ENCODE measurements at regions not wholly inside any gene's neighbourhood (a gene's known extent, or its start where the extent isn't known, plus 50 kb on each side); places are given as distances from the start of the nearest gene placed in this dataset.

DNA sequence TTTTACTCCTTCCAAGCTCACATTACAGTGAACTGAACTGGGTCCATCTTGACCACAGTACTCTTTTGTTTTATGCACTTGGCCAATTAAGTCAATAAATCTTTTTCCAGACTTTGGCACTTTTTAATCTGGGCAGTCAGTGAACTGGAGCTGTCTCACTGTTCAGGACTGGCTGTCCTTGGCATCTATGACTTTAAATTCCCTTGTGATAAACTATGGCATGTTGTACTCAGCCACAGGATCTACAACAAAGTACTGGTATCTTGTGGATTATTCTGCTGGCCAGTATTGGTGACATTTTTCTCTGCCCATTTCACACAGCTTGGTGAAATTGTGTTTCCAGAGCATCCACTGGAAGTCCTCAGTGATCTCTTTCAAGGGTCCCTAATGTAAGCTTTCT is 1144.8 kb upstream of the SEMA6A start:
- Histone ChIP-seq H3K27ac (ENCODE audit: control insufficient read depth, insufficient read depth) (no peak overlapping the region), H3K4me2 (ENCODE audit: control insufficient read depth, insufficient read depth) (no peak overlapping the region), H3K27me3 (replicated peaks in 1 of 2; ENCODE audit: control insufficient read depth in 2 of 2, insufficient read depth in 2 of 2, low read length in 1 of 2) (no peaks in the 10 kb centered on the region), H3K79me2 (ENCODE audit: control insufficient read depth, insufficient read depth, low read length) (no peaks in the 10 kb centered on the region), H3K36me3 (ENCODE audit: control insufficient read depth in 2 of 2, insufficient read depth in 2 of 2, low read length in 1 of 2) (no peaks in the 10 kb centered on the region), H3K9ac (ENCODE audit: control insufficient read depth, insufficient read depth, low read length) (no peak overlapping the region), H3K4me3 (no peak overlapping the region), H4K20me1 (ENCODE audit: control insufficient read depth, insufficient read depth) (no peaks in the 10 kb centered on the region), H3K4me1 (ENCODE audit: control insufficient read depth, insufficient read depth, low read length) (no peaks in the 10 kb centered on the region), H3K9me3 (replicated peaks; ENCODE audit: control insufficient read depth, insufficient read depth, low read length) (no peaks in the 10 kb centered on the region), H2AFZ (ENCODE audit: control insufficient read depth, low read depth, low read length) (no peak overlapping the region)
- ChIA-PET POLR2A (no interaction called here), RAD21 (ENCODE audit: unreplicated experiment) (no interaction called here), CTCF (no interaction called here), SMC1A (ENCODE audit: uncharacterized antibody, unreplicated experiment) (no interaction called here)
- FAIRE-seq (no peak), DNase-seq (ENCODE audit: low read depth, low spot score) (no peak), ATAC-seq (no peak)
- BruUV-seq (replicated peaks): no TSS peak
- in situ Hi-C loops (cut with MboI): no loop called here
- TF ChIP-seq NBN (IDR thresholded peaks at IDR 0.05): no peak
- no peak for TF ChIP-seq LARP7 (IDR thresholded peaks at IDR 0.05)
- no peak for TF ChIP-seq NRF1 (conservative IDR thresholded peaks at IDR 0.05; ENCODE audit: low read depth, low read length)
- no peak for TF ChIP-seq MEF2B (IDR thresholded peaks at IDR 0.05; ENCODE audit: partially characterized antibody, poor library complexity, severe bottlenecking)
- no peak for TF ChIP-seq NR2C1 (IDR thresholded peaks at IDR 0.05)
- no peak for TF ChIP-seq BMI1 (IDR thresholded peaks at IDR 0.05; ENCODE audit: borderline replicate concordance)
- TF ChIP-seq IRF4 (IDR thresholded peaks at IDR 0.05; ENCODE audit: low read depth, low read length): no peak
- TF ChIP-seq ZNF24 (IDR thresholded peaks at IDR 0.05): no peak
- TF ChIP-seq, protein P1, sequence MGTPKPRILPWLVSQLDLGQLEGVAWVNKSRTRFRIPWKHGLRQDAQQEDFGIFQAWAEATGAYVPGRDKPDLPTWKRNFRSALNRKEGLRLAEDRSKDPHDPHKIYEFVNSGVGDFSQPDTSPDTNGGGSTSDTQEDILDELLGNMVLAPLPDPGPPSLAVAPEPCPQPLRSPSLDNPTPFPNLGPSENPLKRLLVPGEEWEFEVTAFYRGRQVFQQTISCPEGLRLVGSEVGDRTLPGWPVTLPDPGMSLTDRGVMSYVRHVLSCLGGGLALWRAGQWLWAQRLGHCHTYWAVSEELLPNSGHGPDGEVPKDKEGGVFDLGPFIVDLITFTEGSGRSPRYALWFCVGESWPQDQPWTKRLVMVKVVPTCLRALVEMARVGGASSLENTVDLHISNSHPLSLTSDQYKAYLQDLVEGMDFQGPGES (IDR thresholded peaks at IDR 0.05): no peak
- TF ChIP-seq HDAC2 (IDR thresholded peaks at IDR 0.05): no peak
- intact Hi-C loops (cut with micrococcal nuclease; ENCODE audit: unreplicated experiment): no loop called here

Measured in GM12878 (cell line).